ENCODE measurements at regions not wholly inside any gene's neighbourhood (a gene's known extent, or its start where the extent isn't known, plus 50 kb on each side); places are given as distances from the start of the nearest gene placed in this dataset.

DNA sequence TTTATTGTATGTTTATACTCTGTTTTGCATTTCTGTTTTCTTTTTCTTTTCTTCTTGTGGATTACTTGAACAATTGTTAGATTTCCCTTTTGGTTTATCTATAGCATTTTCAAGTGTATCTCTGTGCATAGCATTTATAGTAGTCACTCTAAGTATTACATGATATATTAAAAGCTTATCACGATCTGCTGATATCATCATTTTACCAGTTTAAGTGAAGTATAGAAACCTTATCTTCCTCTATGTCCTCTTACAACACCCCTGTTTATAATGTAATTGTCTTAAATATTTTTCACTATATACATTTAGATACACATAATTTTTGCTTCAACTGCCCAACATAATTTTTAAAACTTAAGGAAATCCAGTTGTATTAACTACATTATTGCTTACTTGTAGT, 513.9 kb upstream of the CELF2 start:
- TF ChIP-seq, protein P1, sequence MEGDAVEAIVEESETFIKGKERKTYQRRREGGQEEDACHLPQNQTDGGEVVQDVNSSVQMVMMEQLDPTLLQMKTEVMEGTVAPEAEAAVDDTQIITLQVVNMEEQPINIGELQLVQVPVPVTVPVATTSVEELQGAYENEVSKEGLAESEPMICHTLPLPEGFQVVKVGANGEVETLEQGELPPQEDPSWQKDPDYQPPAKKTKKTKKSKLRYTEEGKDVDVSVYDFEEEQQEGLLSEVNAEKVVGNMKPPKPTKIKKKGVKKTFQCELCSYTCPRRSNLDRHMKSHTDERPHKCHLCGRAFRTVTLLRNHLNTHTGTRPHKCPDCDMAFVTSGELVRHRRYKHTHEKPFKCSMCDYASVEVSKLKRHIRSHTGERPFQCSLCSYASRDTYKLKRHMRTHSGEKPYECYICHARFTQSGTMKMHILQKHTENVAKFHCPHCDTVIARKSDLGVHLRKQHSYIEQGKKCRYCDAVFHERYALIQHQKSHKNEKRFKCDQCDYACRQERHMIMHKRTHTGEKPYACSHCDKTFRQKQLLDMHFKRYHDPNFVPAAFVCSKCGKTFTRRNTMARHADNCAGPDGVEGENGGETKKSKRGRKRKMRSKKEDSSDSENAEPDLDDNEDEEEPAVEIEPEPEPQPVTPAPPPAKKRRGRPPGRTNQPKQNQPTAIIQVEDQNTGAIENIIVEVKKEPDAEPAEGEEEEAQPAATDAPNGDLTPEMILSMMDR (optimal IDR thresholded peaks at IDR 0.05 in 1 of 3, IDR thresholded peaks at IDR 0.05 in 1 of 3, conservative IDR thresholded peaks at IDR 0.05 in 1 of 3; ENCODE audit: extremely low read depth in 1 of 3, insufficient read depth in 2 of 3, low read length in 3 of 3), result no peak
- no peak for TF ChIP-seq EZH2 (IDR thresholded peaks at IDR 0.05; ENCODE audit: low read length)
- dilution Hi-C loops (cut with MboI; ENCODE audit: extremely low pct_ligation_motif_present, low sequenced_read_pairs), result no loop called here

GRCh38 chr10:10508211-10508610, 509.5 kb upstream of the CELF2 start:
- Histone ChIP-seq H3K4me3 (ENCODE audit: control insufficient read depth in 2 of 3, extremely low read depth in 1 of 3, insufficient read depth in 2 of 3, low read depth in 1 of 3, low read length in 3 of 3) (no peak overlapping the region), H3K4me2 (ENCODE audit: control insufficient read depth, extremely low read depth, insufficient read depth, low read depth, low read length) (no peak overlapping the region), H3K9me1 (ENCODE audit: control insufficient read depth, extremely low read depth, insufficient read depth, low read length) (no peaks in the 10 kb centered on the region), H3K79me2 (ENCODE audit: control insufficient read depth, insufficient read depth, low read length) (no peaks in the 10 kb centered on the region), H3K4me1 (ENCODE audit: control insufficient read depth, extremely low read depth, insufficient read depth, low read length) (no peaks in the 10 kb centered on the region), H3K27ac (ENCODE audit: control insufficient read depth, insufficient read depth, low read length) (no peak overlapping the region), H4K20me1 (ENCODE audit: control insufficient read depth, extremely low read depth, insufficient read depth, low read length) (no peaks in the 10 kb centered on the region), H3K9ac (ENCODE audit: control insufficient read depth, extremely low read depth, insufficient read depth, low read length) (no peak overlapping the region), H3K36me3 (ENCODE audit: control insufficient read depth in 2 of 2, extremely low read depth in 1 of 2, insufficient read depth in 2 of 2, low read length in 2 of 2) (no peaks in the 10 kb centered on the region), H3K9me3 (ENCODE audit: control insufficient read depth, low read depth, low read length) (no peaks in the 10 kb centered on the region), H2AFZ (ENCODE audit: control insufficient read depth, low read length) (no peak overlapping the region), H3K27me3 (ENCODE audit: control insufficient read depth, extremely low read depth, insufficient read depth, low read length) (no peaks in the 10 kb centered on the region)
- TF ChIP-seq, protein P1 (optimal IDR thresholded peaks at IDR 0.05 in 1 of 3, IDR thresholded peaks at IDR 0.05 in 1 of 3, conservative IDR thresholded peaks at IDR 0.05 in 1 of 3; ENCODE audit: extremely low read depth in 1 of 3, insufficient read depth in 2 of 3, low read length in 3 of 3), result no peak
- FAIRE-seq (no peak), DNase-seq (ENCODE audit: low read depth, low spot score) (no peak)
- dilution Hi-C loops (cut with MboI; ENCODE audit: extremely low pct_ligation_motif_present, low sequenced_read_pairs), result no loop called here

More for the DNA sequence above, 513.9 kb upstream of the CELF2 start:
- DNase-seq (ENCODE audit: low read depth, low spot score) (no peak), FAIRE-seq (no peak)
- Histone ChIP-seq H3K9me3 (ENCODE audit: control insufficient read depth, low read depth, low read length) (no peaks in the 10 kb centered on the region), H3K36me3 (ENCODE audit: control insufficient read depth in 2 of 2, extremely low read depth in 1 of 2, insufficient read depth in 2 of 2, low read length in 2 of 2) (no peaks in the 10 kb centered on the region), H3K79me2 (ENCODE audit: control insufficient read depth, insufficient read depth, low read length) (no peaks in the 10 kb centered on the region), H3K9ac (ENCODE audit: control insufficient read depth, extremely low read depth, insufficient read depth, low read length) (no peak overlapping the region), H2AFZ (ENCODE audit: control insufficient read depth, low read length) (no peak overlapping the region), H4K20me1 (ENCODE audit: control insufficient read depth, extremely low read depth, insufficient read depth, low read length) (no peaks in the 10 kb centered on the region), H3K27me3 (ENCODE audit: control insufficient read depth, extremely low read depth, insufficient read depth, low read length) (no peaks in the 10 kb centered on the region), H3K4me3 (ENCODE audit: control insufficient read depth in 2 of 3, extremely low read depth in 1 of 3, insufficient read depth in 2 of 3, low read depth in 1 of 3, low read length in 3 of 3) (no peak overlapping the region), H3K4me1 (ENCODE audit: control insufficient read depth, extremely low read depth, insufficient read depth, low read length) (no peaks in the 10 kb centered on the region), H3K9me1 (ENCODE audit: control insufficient read depth, extremely low read depth, insufficient read depth, low read length) (no peaks in the 10 kb centered on the region), H3K27ac (ENCODE audit: control insufficient read depth, insufficient read depth, low read length) (no peak overlapping the region), H3K4me2 (ENCODE audit: control insufficient read depth, extremely low read depth, insufficient read depth, low read depth, low read length) (no peak overlapping the region)
